ENCODE measurements at regions not wholly inside any gene's neighbourhood (a gene's known extent, or its start where the extent isn't known, plus 50 kb on each side); places are given as distances from the start of the nearest gene placed in this dataset.
"Not testable (repeated sequence)": the region's sequence is repeated elsewhere in the genome, so short reads cannot be mapped to it uniquely, and the experiment has no call there.

- DNase-seq, result no peak
Measured at GRCh38 chr13:42478531-42479156, 95.3 kb upstream of the TNFSF11 start.

DNA sequence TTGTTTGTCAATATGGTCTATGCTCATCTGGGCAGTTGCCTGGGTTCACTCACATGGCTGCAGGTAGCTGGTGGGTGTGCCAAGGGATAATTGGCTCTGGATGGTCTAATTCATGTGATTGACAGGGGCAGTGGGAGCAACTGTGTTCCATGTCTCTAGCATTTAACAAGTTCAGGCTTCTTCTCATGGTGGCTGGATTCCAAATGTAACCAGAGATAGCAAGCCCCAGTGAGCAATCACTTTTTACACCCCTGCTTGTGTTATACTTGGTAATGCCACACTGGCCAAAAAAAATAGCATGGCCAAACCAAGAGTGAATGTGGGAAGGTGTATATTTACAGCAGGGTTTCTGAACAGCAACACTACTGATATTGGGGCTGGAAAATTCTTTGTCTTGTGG, 89.6 kb upstream of the TNFSF11 start:
- DNase-seq, result no peak

- no peak for DNase-seq
Measured at GRCh38 chr13:42485272-42485671, 88.7 kb upstream of the TNFSF11 start.

- peak; percentile 23 for DNase-seq
Measured at GRCh38 chr13:42486711-42487198, 87.2 kb upstream of the TNFSF11 start.

DNA sequence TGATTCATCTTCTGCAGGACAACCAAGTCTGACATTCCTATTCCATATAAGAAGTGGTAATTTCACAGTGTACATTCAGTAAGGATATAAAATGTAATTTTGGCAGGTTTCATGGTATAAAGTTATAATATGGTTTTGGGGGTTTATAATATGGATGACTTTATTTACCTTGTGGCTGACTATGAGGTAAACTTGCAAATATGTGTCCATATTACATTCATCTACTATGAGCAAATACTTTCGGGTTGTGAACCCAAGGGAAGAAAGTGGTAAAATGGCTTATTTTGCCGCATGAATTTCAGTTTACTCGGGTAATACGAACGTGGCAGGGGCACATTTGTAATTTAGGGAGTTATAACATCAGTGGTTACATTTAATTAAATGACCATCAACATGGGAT, 86.7 kb upstream of the TNFSF11 start:
- DNase-seq, result no peak

DNA sequence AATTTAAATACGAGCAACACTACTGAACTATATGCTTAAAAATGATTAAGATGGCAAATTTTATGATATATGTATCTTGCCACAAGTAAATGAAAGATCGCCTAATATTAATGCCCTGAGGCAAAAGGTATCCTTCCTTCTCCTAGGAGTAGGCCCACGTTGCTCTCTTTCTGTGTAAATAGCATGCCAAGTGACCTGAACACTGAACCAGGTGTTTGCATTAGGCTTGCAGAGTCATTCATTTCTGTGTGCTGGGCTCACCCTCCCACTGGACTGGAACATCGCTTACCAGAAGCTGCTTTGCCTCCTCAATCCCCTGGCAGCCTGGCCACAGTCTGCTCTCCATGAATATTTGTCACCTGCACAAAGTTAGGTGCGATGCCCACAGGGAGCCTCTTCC, 83.3 kb upstream of the TNFSF11 start:
- DNase-seq, result no peak

DNA sequence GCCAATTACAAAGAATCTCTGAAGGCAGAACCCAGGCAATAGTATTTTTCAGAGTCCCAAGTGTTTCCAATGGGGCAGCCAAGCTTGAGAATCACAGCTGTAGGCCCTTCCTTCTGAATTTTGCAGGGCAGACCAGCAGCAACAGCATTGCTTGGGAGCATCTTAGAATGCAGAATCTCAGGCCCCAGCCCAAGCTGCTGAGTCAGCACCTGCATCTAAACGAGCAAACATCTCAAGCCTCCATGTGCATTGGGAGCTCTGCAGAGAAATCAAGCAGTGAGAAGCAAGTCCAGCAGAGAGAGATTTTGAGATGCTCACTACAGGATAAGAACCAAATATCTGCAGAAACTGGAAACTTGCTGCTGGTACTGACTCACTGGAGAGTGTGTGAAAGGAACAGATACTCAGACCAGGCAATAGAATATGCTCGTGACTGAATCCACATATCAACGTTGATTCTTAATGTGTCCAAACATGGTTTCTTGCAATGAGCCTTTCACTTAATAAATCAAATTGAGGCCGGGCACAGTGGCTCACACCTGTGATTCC, 81.5 kb upstream of the TNFSF11 start:
- DNase-seq, result no peak

GRCh38 chr13:42494157-42494556, 79.8 kb upstream of the TNFSF11 start:
- DNase-seq, result no peak

GRCh38 chr13:42495255-42495654, 78.7 kb upstream of the TNFSF11 start:
- DNase-seq, result no peak

DNA sequence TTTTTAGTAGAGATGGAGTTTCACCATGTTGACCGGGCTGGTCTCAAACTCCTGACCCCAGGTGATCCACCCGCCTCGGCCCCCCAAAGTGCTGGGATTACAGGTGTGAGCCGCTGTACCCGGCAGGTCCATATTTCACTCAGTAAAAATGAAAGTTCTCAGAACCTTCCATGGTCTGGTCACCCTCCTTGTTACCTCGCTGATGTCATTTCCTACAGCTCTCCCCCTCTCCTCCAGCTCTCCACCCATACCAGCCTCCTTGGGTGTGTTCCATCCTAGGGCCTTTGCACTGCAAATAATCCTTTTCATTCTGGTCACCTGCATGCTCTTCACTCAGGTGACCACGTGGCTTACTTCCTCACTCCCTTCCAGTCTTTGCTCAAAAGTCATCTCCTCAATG, 78.2 kb upstream of the TNFSF11 start:
- no peak for DNase-seq

DNA sequence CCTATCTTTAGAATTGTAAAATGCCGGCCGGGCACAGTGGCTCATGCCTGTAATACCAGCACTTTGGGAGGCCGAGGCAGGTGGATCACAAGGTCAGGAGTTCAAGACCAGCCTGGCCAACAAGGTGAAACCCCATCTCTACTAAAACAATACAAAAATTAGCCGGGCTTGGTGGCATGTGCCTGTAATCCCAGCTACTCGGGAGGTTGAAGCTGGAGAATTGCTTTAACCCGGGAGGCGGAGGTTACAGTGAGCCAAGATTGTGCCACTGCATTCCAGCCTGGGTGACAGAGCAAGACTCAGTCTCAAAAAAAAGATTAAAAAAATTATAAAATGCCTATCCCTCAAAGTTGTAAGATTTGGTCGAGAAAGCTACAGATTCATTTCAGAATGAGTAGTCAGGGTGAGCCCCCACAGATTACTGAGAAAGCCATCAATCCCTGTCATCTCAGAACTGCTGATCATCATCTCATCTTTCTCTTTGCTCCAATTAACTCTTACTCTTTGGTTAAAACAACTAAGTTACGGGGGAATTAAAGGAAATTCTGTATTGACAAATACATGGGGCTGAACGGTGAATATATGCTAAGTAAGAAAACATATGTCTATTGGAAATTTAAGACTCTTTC, 76.9 kb upstream of the TNFSF11 start:
- not testable (repeated sequence) for DNase-seq

DNA sequence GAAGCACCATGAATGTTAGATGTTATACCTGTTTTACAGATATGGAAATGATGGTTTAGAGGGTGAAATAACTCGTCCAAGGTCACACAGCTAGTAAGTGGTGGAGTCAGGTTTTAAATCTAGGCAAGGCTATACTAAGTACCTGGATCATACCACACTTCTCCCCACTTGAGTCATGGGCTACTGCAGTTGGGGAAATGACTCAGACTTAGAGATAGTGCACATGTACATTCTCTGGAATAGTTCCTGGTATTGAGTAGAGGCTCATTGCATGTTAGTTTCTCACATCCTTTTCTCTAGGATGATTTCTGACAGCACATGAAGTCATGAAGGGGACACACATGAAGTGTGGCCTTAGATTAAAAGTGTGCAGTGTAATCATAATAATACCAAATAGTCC, 76.2 kb upstream of the TNFSF11 start:
- no peak for DNase-seq

DNA sequence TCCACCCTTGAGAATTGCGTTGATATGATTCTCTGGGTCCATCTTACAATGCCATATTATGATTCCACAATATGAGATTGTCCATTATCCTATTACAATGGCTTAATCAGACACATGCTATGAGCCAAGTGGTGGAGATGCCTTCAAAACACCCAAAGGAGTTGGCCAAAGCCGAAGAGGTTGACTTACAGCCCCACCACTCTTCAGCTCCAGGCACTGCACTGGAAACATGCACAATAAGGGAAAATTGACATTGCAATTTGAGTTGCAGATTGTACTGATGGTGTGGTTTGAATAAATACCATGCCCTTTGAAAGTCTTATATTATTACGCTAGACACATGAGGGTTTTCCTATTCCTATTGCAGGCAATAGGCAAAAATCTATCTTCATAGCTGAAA, 75.4 kb upstream of the TNFSF11 start:
- no peak for DNase-seq
